GM19043 (cell line): ENCODE measurements at regions not wholly inside any gene's neighbourhood (a gene's known extent, or its start where the extent isn't known, plus 50 kb on each side); places are given as distances from the start of the nearest gene placed in this dataset.
"Not testable (repeated sequence)": the region's sequence is repeated elsewhere in the genome, so short reads cannot be mapped to it uniquely, and the experiment has no call there.

Source experiments
- ATAC-seq: cut with Tn5 transposase; IDR thresholded peaks from one replicate; pipeline ENCODE4 v1.9.1; 2021; ENCODE audit warnings: low read depth; ENCODE audit not compliant: unreplicated experiment

- ATAC-seq = no peak
Measured at GRCh38 chr12:59517522-59517921, 78.3 kb upstream of the SLC16A7 start.

DNA sequence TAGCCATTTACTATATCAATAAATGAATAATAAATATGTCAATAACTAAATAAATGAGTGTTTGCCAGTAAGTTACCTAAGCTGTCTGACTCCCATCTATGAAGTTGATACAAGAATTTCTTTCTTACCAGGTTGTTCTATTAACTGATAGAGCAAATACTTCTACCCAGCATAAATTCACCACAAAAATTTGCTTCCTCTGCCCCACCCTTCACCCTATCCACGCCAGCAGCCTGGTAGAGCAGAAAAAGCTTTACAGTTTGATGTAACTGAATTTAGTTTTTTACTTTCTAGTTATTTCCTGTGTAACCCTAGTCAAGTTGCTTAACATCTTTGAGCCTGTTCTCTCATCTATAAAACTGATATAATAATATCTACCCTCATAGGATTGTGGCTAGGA lies 94.9 kb upstream of the SLC16A7 start:
- no peak for ATAC-seq

- no peak for ATAC-seq
Measured at GRCh38 chr12:59500335-59500734, 95.5 kb upstream of the SLC16A7 start.

DNA sequence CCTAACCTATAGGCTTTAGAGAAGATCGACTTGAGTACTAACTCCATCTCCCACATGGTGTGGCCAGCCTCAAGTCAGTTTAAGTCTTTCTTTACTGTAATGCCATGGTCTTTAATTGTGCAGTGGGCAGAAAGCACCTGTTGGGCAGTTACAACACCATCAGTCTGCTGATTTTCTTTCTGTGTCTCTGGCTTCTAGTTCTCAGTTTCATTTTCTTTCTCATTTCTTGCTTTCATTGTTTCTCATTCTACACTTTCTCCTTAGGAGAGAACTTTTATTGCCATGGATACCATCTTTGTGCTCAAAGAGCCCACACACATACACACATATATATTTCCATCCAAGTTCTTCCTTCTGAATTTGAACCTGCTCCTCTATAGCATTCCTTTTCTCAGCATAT lies 96.1 kb upstream of the SLC16A7 start:
- ATAC-seq = peak; percentile 90

GRCh38 chr12:59494617-59495016 lies 101.2 kb upstream of the SLC16A7 start:
- ATAC-seq = peak; percentile 72

GRCh38 chr12:59491877-59492276 lies 104.0 kb upstream of the SLC16A7 start:
- ATAC-seq = no peak

DNA sequence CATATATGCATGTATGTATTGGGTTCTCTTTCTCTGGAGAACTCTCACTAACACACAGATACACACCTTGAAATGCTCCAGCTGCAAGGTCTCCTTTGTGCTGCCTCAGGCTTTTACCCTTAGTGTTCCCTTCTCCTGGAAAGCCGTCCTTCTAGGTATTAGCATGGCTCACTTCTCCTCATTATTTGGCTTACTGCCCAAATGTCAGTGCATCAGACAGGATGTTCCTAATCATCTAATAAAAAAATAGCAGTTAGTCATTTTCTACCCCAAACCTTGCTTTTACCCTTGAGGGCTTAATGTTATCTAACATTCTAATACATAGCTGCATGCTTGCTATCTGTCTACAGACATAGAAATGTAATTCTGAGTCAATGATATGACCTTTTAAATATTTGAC lies 109.0 kb upstream of the SLC16A7 start:
- ATAC-seq = no peak

GRCh38 chr12:59484575-59484974 lies 111.3 kb upstream of the SLC16A7 start:
- ATAC-seq = peak; percentile 93

GRCh38 chr12:59474236-59474635 lies 121.6 kb upstream of the SLC16A7 start:
- ATAC-seq = not testable (repeated sequence)

- no peak for ATAC-seq
Measured at GRCh38 chr12:59472273-59472672, 123.6 kb upstream of the SLC16A7 start.

DNA sequence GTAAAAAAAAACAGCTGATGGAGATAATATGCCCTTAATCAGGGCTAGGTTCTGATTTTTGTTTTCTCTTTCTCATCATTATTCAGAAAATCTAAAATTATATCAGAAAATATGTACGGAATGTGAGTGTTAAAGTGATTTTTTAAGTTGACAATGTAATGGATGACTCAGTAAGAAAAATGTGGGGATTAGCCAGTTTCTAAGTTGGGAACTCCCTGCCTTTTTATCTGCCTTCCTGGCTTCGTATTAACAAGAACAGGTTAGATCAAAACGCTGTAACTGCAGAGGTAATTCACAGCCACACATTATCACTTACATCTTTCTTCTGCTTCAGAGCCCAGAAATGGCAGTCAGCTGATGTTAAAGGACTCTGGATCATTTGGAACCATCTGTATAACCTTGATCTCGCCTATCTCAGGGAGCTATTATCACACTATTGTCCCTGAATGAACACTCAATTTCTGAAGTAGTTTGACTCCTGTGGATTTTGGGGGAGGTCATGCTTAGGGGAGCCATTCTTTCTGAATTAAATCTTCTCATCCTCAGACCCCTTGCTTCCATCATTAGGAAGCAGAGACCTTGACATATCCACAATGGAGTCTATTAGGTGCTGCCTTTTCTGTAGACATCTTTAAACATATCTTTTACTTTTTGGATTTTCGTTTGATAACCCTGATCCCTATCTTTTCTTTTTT lies 135.7 kb upstream of the SLC16A7 start:
- no peak for ATAC-seq

DNA sequence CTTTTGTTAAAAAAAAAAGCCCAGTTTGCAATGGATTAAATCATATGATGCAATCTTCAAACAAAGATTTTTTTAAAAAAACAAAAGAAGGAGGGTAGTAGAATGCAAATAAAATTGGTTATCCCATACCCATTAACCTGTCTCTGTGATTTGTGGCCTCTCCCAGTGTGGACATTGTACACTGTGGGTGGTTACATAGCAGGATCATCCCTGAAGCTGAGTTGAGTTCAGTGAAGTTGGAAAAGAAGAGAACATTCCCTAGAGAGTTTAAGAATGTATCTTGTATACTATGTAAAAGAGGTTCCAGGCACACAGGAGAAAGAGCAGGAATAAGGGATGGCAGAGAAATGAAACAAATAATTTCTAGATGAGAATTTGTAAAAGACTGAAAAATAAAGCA lies 142.4 kb upstream of the SLC16A7 start:
- no peak for ATAC-seq

DNA sequence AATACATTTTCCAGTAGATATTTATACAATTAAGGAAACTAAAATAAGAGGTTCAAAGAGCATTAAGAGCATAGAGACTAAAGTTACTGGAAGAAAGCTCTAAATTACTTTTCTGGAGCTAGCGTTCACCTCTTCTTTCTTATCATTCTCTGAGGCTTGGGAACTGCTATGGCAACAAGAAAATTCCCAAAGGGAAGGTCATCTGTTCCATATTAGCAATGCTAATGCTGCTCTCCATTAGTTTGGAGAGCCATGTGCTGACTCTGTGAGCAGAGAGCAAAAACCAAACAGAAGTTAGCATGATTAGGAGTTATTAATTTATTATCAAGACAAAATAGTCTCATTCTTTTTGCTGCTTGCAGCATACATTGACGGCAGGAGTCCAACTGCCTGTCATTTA lies 143.1 kb upstream of the SLC16A7 start:
- ATAC-seq = no peak

DNA sequence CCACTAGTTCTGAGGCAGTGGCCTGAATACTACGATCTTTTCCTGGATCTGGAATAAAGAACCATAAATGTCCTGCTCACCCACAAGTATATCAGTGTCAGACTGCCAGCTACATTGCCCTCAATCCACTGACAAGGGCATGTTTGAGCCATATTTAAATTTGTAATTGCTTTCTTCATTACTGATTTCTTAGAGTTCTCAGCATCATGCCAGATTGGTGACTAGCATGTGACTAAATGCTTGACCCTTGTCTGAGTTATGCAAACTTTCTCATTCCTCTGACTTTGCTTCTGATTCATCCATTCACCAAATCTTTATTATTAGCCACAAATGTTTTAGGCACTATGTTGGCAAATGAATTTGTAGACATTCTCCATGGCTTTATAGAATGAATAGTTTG lies 143.6 kb upstream of the SLC16A7 start:
- no peak for ATAC-seq

- no peak for ATAC-seq
Measured at GRCh38 chr12:59446116-59446515, 149.7 kb upstream of the SLC16A7 start.

DNA sequence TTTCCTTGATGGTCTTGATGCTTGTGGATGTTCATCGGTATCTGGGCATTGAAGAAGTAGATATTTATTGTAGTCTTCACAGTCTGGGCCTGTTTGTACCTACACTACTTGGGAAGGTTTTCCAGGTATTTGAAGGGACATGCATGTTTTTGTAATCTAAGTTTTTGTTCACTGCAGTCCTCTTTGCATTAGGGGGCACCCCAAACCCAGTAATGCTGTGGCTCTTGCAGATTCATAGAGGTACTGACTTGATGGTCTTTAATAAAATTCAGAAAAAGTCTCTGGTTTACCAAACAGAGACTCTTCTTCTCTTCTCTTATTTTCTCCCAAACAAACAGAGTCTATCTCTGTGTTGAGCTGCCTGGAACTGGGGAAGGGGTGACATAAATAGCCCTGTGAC lies 150.9 kb upstream of the SLC16A7 start:
- ATAC-seq = no peak

DNA sequence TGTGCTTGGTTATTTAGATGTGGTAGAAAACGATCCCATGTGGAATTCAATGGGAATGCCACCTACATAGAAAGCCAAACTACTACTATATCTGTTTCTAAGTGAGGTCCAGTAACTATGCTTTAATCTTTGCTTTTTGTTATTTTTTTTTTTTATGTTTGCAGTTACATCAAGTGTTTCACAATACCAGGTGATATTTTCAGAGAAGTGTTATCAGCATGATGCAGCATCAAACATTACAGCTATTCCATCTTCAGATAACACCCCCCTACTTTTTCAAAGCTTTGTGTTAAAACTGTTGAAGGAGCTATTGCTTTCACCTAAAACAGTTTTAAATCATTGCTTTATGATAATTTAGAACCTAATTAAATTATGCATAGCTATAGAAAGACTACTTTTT lies 163.8 kb upstream of the SLC16A7 start:
- ATAC-seq = no peak

DNA sequence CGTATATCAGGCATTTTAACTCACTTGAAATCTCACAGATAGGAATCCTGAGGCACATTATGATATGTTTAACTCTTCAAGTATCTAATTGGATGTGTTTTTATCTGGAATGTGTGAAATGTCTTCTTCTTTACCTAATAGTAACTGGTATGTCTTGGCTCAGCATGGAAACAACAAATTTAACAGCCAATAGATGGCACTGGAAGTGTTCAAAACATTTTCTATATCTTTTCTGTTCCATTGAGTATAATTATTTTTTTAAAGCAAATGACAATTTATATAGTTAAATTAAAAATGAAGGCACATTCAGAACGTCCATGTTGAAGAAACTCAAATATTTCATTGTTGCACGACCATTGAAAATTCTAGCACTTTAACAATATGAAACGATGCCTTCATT lies 164.6 kb upstream of the SLC16A7 start:
- no peak for ATAC-seq

GRCh38 chr12:59429766-59430165 lies 166.1 kb upstream of the SLC16A7 start:
- no peak for ATAC-seq

GRCh38 chr12:59425798-59426197 lies 170.0 kb upstream of the SLC16A7 start:
- ATAC-seq = no peak

DNA sequence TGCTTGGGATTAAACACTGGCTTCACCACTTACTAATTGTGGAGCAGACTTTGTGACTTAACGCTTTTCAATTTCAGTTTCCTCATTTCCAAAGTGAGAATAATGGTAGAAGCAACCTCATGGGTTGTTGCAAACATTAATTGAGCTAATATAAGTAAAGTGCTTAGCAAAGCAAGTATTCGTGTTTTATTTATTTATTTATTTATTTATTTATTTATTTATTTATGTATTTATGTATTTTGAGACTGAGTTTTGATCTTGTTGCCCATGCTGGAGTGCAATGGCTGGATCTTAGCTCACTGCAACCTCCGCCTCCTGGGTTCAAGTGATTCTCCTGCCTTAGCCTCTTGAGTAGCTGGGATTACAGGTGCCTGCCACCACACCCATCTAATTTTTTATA lies 171.2 kb upstream of the SLC16A7 start:
- ATAC-seq = not testable (repeated sequence)

- ATAC-seq = no peak
Measured at GRCh38 chr12:59414051-59414450, 181.8 kb upstream of the SLC16A7 start.

DNA sequence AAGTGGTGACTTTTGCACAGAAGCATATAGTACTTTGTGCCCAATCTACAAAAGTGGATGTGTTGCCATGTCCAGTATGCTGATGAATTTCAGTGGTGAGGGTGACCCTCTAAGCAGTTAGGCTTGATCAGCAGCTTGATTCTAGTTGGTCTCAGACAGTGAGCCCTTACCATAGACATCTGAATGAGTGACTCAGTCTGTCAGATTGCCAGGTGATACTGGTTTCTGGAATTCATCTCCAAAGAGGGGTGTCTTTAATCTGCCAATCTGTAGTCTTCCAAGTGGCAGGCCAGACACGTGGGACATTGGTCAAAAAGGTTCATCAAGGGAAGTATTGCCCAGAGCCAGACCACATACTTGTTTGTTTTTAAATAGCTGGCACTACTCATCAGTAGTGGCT lies 187.4 kb upstream of the SLC16A7 start:
- ATAC-seq = no peak
